ENCODE measurements at regions not wholly inside any gene's neighbourhood (a gene's known extent, or its start where the extent isn't known, plus 50 kb on each side); places are given as distances from the start of the nearest gene placed in this dataset.

DNA sequence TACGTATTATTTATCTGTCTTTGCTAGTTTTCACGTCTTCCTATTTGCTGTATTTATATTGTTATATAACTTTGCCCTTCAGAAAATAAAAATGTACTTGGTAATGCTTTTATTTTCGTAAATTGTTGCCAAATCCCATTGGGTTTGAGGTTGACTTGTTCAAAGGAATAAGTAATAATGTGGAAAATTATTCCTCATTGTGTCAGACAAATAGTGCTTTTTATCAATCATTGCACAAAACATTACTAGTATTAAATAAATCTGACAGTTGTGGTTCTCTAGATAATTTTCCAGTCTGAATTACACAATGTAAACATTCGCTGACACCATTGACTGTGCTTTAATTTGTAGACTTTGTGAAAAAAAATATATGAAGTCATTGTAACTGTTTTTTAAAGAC lies 798.3 kb upstream of the TMEFF2 start:
- TF ChIP-seq POLR2AphosphoS5 (IDR thresholded peaks at IDR 0.05) (no peak), POLR2A (IDR thresholded peaks at IDR 0.05) (no peak)
- TF ChIP-seq, protein P1, sequence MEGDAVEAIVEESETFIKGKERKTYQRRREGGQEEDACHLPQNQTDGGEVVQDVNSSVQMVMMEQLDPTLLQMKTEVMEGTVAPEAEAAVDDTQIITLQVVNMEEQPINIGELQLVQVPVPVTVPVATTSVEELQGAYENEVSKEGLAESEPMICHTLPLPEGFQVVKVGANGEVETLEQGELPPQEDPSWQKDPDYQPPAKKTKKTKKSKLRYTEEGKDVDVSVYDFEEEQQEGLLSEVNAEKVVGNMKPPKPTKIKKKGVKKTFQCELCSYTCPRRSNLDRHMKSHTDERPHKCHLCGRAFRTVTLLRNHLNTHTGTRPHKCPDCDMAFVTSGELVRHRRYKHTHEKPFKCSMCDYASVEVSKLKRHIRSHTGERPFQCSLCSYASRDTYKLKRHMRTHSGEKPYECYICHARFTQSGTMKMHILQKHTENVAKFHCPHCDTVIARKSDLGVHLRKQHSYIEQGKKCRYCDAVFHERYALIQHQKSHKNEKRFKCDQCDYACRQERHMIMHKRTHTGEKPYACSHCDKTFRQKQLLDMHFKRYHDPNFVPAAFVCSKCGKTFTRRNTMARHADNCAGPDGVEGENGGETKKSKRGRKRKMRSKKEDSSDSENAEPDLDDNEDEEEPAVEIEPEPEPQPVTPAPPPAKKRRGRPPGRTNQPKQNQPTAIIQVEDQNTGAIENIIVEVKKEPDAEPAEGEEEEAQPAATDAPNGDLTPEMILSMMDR (IDR thresholded peaks at IDR 0.05) = no peak

All from suprapubic skin (tissue), 4 donors.